ENCODE measurements at regions not wholly inside any gene's neighbourhood (a gene's known extent, or its start where the extent isn't known, plus 50 kb on each side); places are given as distances from the start of the nearest gene placed in this dataset.

GRCh38 chr2:221120643-221121042 is 451.5 kb downstream of the EPHA4 start:
- Histone ChIP-seq H2AFZ (no peak overlapping the region), H3K27ac (no peak overlapping the region), H3K36me3 (replicated peaks; ENCODE audit: insufficient read depth, low read depth) (no peaks in the 10 kb centered on the region), H3K79me2 (no peaks in the 10 kb centered on the region), H3K9me3 (ENCODE audit: low read depth) (no peaks in the 10 kb centered on the region), H3K4me2 (no peak overlapping the region), H3K27me3 (no peaks in the 10 kb centered on the region), H4K20me1 (ENCODE audit: insufficient read depth, poor library complexity, severe bottlenecking) (no peaks in the 10 kb centered on the region), H3K4me3 (no peak overlapping the region), H3K9me2 (replicated peaks; ENCODE audit: insufficient read depth) (no peaks in the 10 kb centered on the region), H3K4me1 (ENCODE audit: insufficient read depth) (no peaks in the 10 kb centered on the region)
- TF ChIP-seq EZH2phosphoT487 (IDR thresholded peaks at IDR 0.05; ENCODE audit: low read depth, severe bottlenecking, unreplicated experiment) (no peak), CTCF (IDR thresholded peaks at IDR 0.05; ENCODE audit: poor library complexity) (no peak), EZH2 (IDR thresholded peaks at IDR 0.05; ENCODE audit: borderline replicate concordance) (no peak)
- WGBS (ENCODE audit: low lambda C conversion rate, missing lambda C conversion rate) = 87% methylated on average over 2 of the region's 2 CpGs
- no peak for DNase-seq (ENCODE audit: low spot score)

- no peak for TF ChIP-seq EZH2phosphoT487 (IDR thresholded peaks at IDR 0.05; ENCODE audit: low read depth, severe bottlenecking, unreplicated experiment)
- no peak for TF ChIP-seq EZH2 (IDR thresholded peaks at IDR 0.05; ENCODE audit: borderline replicate concordance)
- TF ChIP-seq CTCF (IDR thresholded peaks at IDR 0.05; ENCODE audit: poor library complexity) = no peak
- Histone ChIP-seq H3K4me3 (no peak overlapping the region), H3K27me3 (no peaks in the 10 kb centered on the region), H3K79me2 (no peaks in the 10 kb centered on the region), H3K9me3 (ENCODE audit: low read depth) (no peaks in the 10 kb centered on the region), H3K36me3 (replicated peaks; ENCODE audit: insufficient read depth, low read depth) (no peaks in the 10 kb centered on the region), H3K4me2 (no peak overlapping the region), H3K9me2 (replicated peaks; ENCODE audit: insufficient read depth) (no peaks in the 10 kb centered on the region), H3K27ac (no peak overlapping the region), H4K20me1 (ENCODE audit: insufficient read depth, poor library complexity, severe bottlenecking) (no peaks in the 10 kb centered on the region), H2AFZ (no peak overlapping the region), H3K4me1 (ENCODE audit: insufficient read depth) (no peaks in the 10 kb centered on the region)
- 70% methylated on average over 3 of the region's 3 CpGs for WGBS (ENCODE audit: low lambda C conversion rate, missing lambda C conversion rate)
- DNase-seq (ENCODE audit: low spot score) = no peak
Observed at GRCh38 chr2:221123396-221123795, 448.7 kb downstream of the EPHA4 start.

- 81% methylated on average over 9 of the region's 9 CpGs for WGBS (ENCODE audit: low lambda C conversion rate, missing lambda C conversion rate)
- Histone ChIP-seq H3K4me2 (no peak overlapping the region), H2AFZ (no peak overlapping the region)
Observed at GRCh38 chr2:221124532-221125240, 447.4 kb downstream of the EPHA4 start.

More at GRCh38 chr2:221124532-221125240, 447.4 kb downstream of the EPHA4 start:
- no peaks in the 10 kb centered on the region for H4K20me1 ChIP-seq (ENCODE audit: insufficient read depth, poor library complexity, severe bottlenecking)
- no peak overlapping the region for H3K4me3 ChIP-seq
- H3K9me3 ChIP-seq (ENCODE audit: low read depth) = no peaks in the 10 kb centered on the region
- no peak for TF ChIP-seq CTCF (IDR thresholded peaks at IDR 0.05; ENCODE audit: poor library complexity)
- no peak for TF ChIP-seq EZH2phosphoT487 (IDR thresholded peaks at IDR 0.05; ENCODE audit: low read depth, severe bottlenecking, unreplicated experiment)
- no peak for TF ChIP-seq EZH2 (IDR thresholded peaks at IDR 0.05; ENCODE audit: borderline replicate concordance)
- no peaks in the 10 kb centered on the region for H3K4me1 ChIP-seq (ENCODE audit: insufficient read depth)
- no peaks in the 10 kb centered on the region for H3K36me3 ChIP-seq (replicated peaks; ENCODE audit: insufficient read depth, low read depth)
- no peaks in the 10 kb centered on the region for H3K27me3 ChIP-seq
- no peaks in the 10 kb centered on the region for H3K9me2 ChIP-seq (replicated peaks; ENCODE audit: insufficient read depth)
- DNase-seq (ENCODE audit: low spot score) = no peak
- H3K27ac ChIP-seq = no peak overlapping the region
- no peaks in the 10 kb centered on the region for H3K79me2 ChIP-seq

Data from hepatocyte (in vitro differentiated cells).